Neural progenitor cell (in vitro differentiated cells): ENCODE measurements at regions not wholly inside any gene's neighbourhood (a gene's known extent, or its start where the extent isn't known, plus 50 kb on each side); places are given as distances from the start of the nearest gene placed in this dataset.
"Not testable (repeated sequence)": the region's sequence is repeated elsewhere in the genome, so short reads cannot be mapped to it uniquely, and the experiment has no call there.

Experiments used
- CTCF ChIP-seq: fragments of 200-600 bp; sonication (generic); IDR thresholded peaks from 2 replicates; pipeline ENCODE4 v1.5.1; 2017; ENCODE audit warnings: antibody characterized with exemption, mild to moderate bottlenecking
- EZH2 ChIP-seq: fragments of 200-600 bp; sonication (generic); IDR thresholded peaks from 2 replicates; pipeline ENCODE4 v1.6.1; 2017; ENCODE audit warnings: antibody characterized with exemption, mild to moderate bottlenecking, moderate library complexity
- EZH2phosphoT487 ChIP-seq: fragments of 200-600 bp; sonication (generic); IDR thresholded peaks from 2 replicates; pipeline ENCODE4 v1.6.1; 2017; ENCODE audit warnings: antibody characterized with exemption

- not testable (repeated sequence) for TF ChIP-seq CTCF, EZH2phosphoT487, EZH2
Measured at GRCh38 chr15:84477550-84477949, 123.3 kb upstream of the ZSCAN2 start.
